GM18517 (cell line): ENCODE measurements at regions not wholly inside any gene's neighbourhood (a gene's known extent, or its start where the extent isn't known, plus 50 kb on each side); places are given as distances from the start of the nearest gene placed in this dataset.
"Not testable (repeated sequence)": the region's sequence is repeated elsewhere in the genome, so short reads cannot be mapped to it uniquely, and the experiment has no call there.

Experiments
- ATAC-seq: cut with Tn5 transposase; IDR thresholded peaks from one replicate; pipeline ENCODE4 v1.9.1; 2021; ENCODE audit warnings: mild to moderate bottlenecking, moderate library complexity; ENCODE audit not compliant: unreplicated experiment

- no peak for ATAC-seq
These were observed 289.0 kb upstream of the XYLT1 start for GRCh38 chr16:17759451-17760390.

- ATAC-seq: no peak
These were observed 287.0 kb upstream of the XYLT1 start for GRCh38 chr16:17757808-17758207.

- ATAC-seq: no peak
These were observed 284.4 kb upstream of the XYLT1 start for GRCh38 chr16:17755158-17755557.

- no peak for ATAC-seq
These were observed 282.7 kb upstream of the XYLT1 start for GRCh38 chr16:17753434-17753833.

GRCh38 chr16:17749706-17750105 lies 278.9 kb upstream of the XYLT1 start:
- no peak for ATAC-seq

- no peak for ATAC-seq
These were observed 277.4 kb upstream of the XYLT1 start for GRCh38 chr16:17748044-17748719.

GRCh38 chr16:17747081-17747756 lies 276.5 kb upstream of the XYLT1 start:
- ATAC-seq: no peak

GRCh38 chr16:17744921-17745572 lies 274.3 kb upstream of the XYLT1 start:
- ATAC-seq: no peak

GRCh38 chr16:17743578-17743977 lies 272.8 kb upstream of the XYLT1 start:
- ATAC-seq: no peak

GRCh38 chr16:17743158-17743557 lies 272.4 kb upstream of the XYLT1 start:
- no peak for ATAC-seq

GRCh38 chr16:17735099-17735498 lies 264.3 kb upstream of the XYLT1 start:
- not testable (repeated sequence) for ATAC-seq

- no peak for ATAC-seq
These were observed 259.1 kb upstream of the XYLT1 start for GRCh38 chr16:17729820-17730219.

- no peak for ATAC-seq
These were observed 257.4 kb upstream of the XYLT1 start for GRCh38 chr16:17728196-17728595.

GRCh38 chr16:17724242-17724898 lies 253.6 kb upstream of the XYLT1 start:
- no peak for ATAC-seq

GRCh38 chr16:17723531-17724134 lies 252.9 kb upstream of the XYLT1 start:
- ATAC-seq: no peak

- no peak for ATAC-seq
These were observed 247.7 kb upstream of the XYLT1 start for GRCh38 chr16:17718495-17718894.

GRCh38 chr16:17705847-17706246 lies 235.1 kb upstream of the XYLT1 start:
- no peak for ATAC-seq

GRCh38 chr16:17696616-17697015 lies 225.9 kb upstream of the XYLT1 start:
- no peak for ATAC-seq

GRCh38 chr16:17692484-17692883 lies 221.7 kb upstream of the XYLT1 start:
- no peak for ATAC-seq

- ATAC-seq: no peak
These were observed 221.1 kb upstream of the XYLT1 start for GRCh38 chr16:17691899-17692176.
